MCF 10A (cell line): ENCODE measurements at regions not wholly inside any gene's neighbourhood (a gene's known extent, or its start where the extent isn't known, plus 50 kb on each side); places are given as distances from the start of the nearest gene placed in this dataset.
A peak's percentile ranks its signal among the peaks of the same experiment; 100 is the strongest.

Experiments
- BruUV-seq: library from RNA; stranded (reverse); fragments of 400-500 nt; replicated peaks from 2 replicates; lab custom pipeline; 2021; lab: Mats Ljungman, UMichigan
- CTCF ChIA-PET: fragments of 300-600 bp; sonication (Branson Sonifier 250); formaldehyde crosslinking; extraction: SDS; loops from one replicate; lab custom pipeline; 2021; ENCODE audit warnings: antibody characterized with exemption, inconsistent platforms; lab: Yijun Ruan, JAX
- POLR2A ChIA-PET: fragments of 300-600, 350-650 bp; sonication (Branson Sonifier 250); formaldehyde crosslinking; extraction: SDS; loops from one replicate; lab custom pipeline; 2020; ENCODE audit warnings: antibody characterized with exemption, inconsistent platforms; lab: Yijun Ruan, JAX
- DNase-seq: peaks from one replicate; pipeline ENCODE4 v3.0.0-alpha.2; 2018; ENCODE audit not compliant: unreplicated experiment
- H3K27ac Mint-ChIP-seq: one replicate; pipeline ENCODE4 v1.8.0; 2022; ENCODE audit warnings: mild to moderate bottlenecking, low read depth, mixed read lengths; ENCODE audit not compliant: unreplicated experiment
- H3K27me3 Mint-ChIP-seq: one replicate; pipeline ENCODE4 v1.8.0; 2022; ENCODE audit warnings: mixed read lengths; ENCODE audit not compliant: insufficient read depth, unreplicated experiment
- H3K36me3 Mint-ChIP-seq: one replicate; pipeline ENCODE4 v1.8.0; 2022; ENCODE audit warnings: mild to moderate bottlenecking, moderate library complexity, mixed read lengths; ENCODE audit not compliant: insufficient read depth, unreplicated experiment
- H3K4me1 Mint-ChIP-seq: one replicate; pipeline ENCODE4 v1.8.0; 2022; ENCODE audit warnings: mixed read lengths; ENCODE audit not compliant: insufficient read depth, unreplicated experiment
- H3K4me3 Mint-ChIP-seq: one replicate; pipeline ENCODE4 v1.8.0; 2022; ENCODE audit warnings: mild to moderate bottlenecking, moderate library complexity, mixed read lengths; ENCODE audit not compliant: unreplicated experiment
- H3K9me3 Mint-ChIP-seq: one replicate; pipeline ENCODE4 v1.8.0; 2022; ENCODE audit warnings: mixed read lengths; ENCODE audit not compliant: unreplicated experiment
- intact Hi-C: fragments of 100-400 bp; cut with micrococcal nuclease; formaldehyde crosslinking; loops from 2 replicates; pipeline ENCODE4 v1.14.1; 2022
- TF ChIP-seq, protein P1 (sequence below): fragments of 200-600 bp; IDR thresholded peaks from one replicate; pipeline ENCODE4 v1.8.0; 2022; ENCODE audit warnings: antibody characterized with exemption, mild to moderate bottlenecking; ENCODE audit not compliant: unreplicated experiment

DNA sequence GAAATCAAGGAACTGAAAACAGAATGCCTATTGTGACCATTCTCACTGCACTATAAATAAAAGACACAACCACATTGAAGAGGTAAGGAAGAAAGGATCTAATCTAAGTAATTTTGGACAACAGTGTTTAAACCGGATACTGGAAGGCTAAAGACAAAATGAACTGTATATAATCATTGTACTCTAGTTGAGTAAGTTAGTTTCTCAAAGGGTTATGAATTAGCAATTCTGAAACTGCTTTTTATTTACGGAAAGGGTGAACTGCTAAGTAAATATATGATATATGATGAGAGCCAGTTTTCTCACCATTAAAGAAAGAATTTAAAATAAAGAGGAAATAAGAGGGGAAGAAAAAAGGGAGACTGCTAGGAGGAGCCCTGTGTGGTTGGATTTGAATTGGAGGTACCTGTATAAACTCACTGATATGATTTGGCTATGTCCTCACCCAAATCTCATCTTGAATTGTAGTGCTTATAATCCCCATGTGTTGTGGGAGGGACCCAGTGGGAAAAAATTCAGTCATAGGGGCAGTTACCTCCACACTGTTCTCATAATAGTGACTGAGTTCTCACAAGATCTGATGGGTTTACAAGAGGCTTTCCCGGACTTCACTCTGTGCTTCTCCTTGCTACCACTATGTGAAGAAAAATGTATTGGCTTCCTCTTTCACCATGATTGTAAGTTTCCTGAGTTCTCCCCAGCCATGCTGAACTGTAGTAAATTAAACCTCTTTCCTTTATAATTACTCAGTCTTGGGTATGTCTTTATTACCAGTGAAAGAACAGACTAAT is 607.7 kb downstream of the PYDC2 start:
- no peaks in the 10 kb centered on the region for H3K27me3 Mint-ChIP-seq
- H3K27ac Mint-ChIP-seq, result no peak overlapping the region
- intact Hi-C loops, result no loop called here
- no peak overlapping the region for H3K4me3 Mint-ChIP-seq
- ChIA-PET CTCF (interaction anchor here (0.7 kb wide), 1 partner anchor 749 kb away, joined by 3 read pairs; no protein-coding TSS in a partner anchor), POLR2A (no interaction called here)
- TF ChIP-seq, protein P1, sequence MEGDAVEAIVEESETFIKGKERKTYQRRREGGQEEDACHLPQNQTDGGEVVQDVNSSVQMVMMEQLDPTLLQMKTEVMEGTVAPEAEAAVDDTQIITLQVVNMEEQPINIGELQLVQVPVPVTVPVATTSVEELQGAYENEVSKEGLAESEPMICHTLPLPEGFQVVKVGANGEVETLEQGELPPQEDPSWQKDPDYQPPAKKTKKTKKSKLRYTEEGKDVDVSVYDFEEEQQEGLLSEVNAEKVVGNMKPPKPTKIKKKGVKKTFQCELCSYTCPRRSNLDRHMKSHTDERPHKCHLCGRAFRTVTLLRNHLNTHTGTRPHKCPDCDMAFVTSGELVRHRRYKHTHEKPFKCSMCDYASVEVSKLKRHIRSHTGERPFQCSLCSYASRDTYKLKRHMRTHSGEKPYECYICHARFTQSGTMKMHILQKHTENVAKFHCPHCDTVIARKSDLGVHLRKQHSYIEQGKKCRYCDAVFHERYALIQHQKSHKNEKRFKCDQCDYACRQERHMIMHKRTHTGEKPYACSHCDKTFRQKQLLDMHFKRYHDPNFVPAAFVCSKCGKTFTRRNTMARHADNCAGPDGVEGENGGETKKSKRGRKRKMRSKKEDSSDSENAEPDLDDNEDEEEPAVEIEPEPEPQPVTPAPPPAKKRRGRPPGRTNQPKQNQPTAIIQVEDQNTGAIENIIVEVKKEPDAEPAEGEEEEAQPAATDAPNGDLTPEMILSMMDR, result no peak
- H3K4me1 Mint-ChIP-seq, result peaks cover 10% of the 10 kb centered on the region
- no peaks in the 10 kb centered on the region for H3K36me3 Mint-ChIP-seq
- DNase-seq, result no peak
- no peaks in the 10 kb centered on the region for H3K9me3 Mint-ChIP-seq
- BruUV-seq, result no TSS peak

DNA sequence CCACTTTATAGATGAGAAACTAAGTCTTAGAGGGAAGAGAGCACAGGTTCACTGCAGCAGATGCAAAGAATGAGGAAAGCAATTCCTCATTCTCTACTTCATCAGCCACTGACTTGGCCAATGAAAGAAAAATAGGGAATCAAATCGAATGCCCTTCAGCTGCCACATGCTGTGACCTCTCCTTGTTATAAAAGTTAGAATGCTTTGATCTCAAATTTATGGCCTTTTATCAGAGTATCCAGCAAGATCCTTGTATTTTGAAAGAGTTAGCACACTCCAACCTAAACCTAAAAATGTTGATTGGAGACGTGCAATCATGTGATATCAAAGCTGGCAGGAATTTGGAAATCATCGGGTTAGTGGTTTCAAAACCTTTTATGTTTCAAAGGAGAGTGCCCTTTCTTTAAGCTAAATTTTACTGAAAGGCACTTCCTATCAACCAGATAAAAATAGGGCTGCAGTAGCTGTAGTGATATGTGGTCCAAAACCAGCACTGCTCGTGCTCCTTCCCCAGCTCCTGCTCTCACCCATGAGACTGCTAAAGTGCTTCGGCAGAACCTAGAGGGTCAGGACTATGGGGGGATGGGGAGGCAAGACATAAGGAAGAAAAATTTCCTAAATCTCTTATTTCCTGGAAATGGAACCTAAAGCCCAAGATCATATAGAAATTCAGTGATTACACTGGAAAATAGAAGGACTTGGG is 617.0 kb downstream of the PYDC2 start:
- H3K4me1 Mint-ChIP-seq, result peaks cover 4% of the 10 kb centered on the region
- DNase-seq, result no peak
- POLR2A ChIA-PET, result interaction anchor here (1.2 kb wide), 1 partner anchor 29 kb away, joined by 3 read pairs; no protein-coding TSS in a partner anchor
- H3K27me3 Mint-ChIP-seq, result no peaks in the 10 kb centered on the region
- CTCF ChIA-PET, result interaction anchor here (0.7 kb wide), 1 partner anchor 13 kb away, joined by 3 read pairs; no protein-coding TSS in a partner anchor
- TF ChIP-seq, protein P1, result no peak
- no TSS peak for BruUV-seq
- no peak overlapping the region for H3K27ac Mint-ChIP-seq
- H3K9me3 Mint-ChIP-seq, result peaks cover 9% of the 10 kb centered on the region
- no peaks in the 10 kb centered on the region for H3K36me3 Mint-ChIP-seq
- H3K4me3 Mint-ChIP-seq, result no peak overlapping the region
- intact Hi-C loops, result no loop called here

GRCh38 chr3:192079098-192079497 is 618.1 kb downstream of the PYDC2 start:
- H3K27me3 Mint-ChIP-seq, result no peaks in the 10 kb centered on the region
- no peaks in the 10 kb centered on the region for H3K36me3 Mint-ChIP-seq
- H3K27ac Mint-ChIP-seq, result no peak overlapping the region
- ChIA-PET CTCF (no interaction called here), POLR2A (interaction anchor here (0.6 kb wide), 1 partner anchor 345 kb away, joined by 3 read pairs; no protein-coding TSS in a partner anchor)
- H3K4me1 Mint-ChIP-seq, result peaks cover 11% of the 10 kb centered on the region
- DNase-seq, result peak; percentile 7
- TF ChIP-seq, protein P1, result no peak
- intact Hi-C loops, result no loop called here
- no TSS peak for BruUV-seq
- peaks cover 9% of the 10 kb centered on the region for H3K9me3 Mint-ChIP-seq
- no peak overlapping the region for H3K4me3 Mint-ChIP-seq

GRCh38 chr3:192080336-192080735 is 619.4 kb downstream of the PYDC2 start:
- Mint-ChIP-seq H3K4me3 (no peak overlapping the region), H3K27ac (no peak overlapping the region), H3K36me3 (no peaks in the 10 kb centered on the region), H3K4me1 (peaks cover 11% of the 10 kb centered on the region), H3K9me3 (peaks cover 6% of the 10 kb centered on the region), H3K27me3 (no peaks in the 10 kb centered on the region)
- TF ChIP-seq, protein P1, result no peak
- CTCF ChIA-PET, result interaction anchor here (0.6 kb wide), 1 partner anchor 664 kb away, joined by 4 read pairs; no protein-coding TSS in a partner anchor
- intact Hi-C loops, result no loop called here
- POLR2A ChIA-PET, result interaction anchor here (0.7 kb wide), 1 partner anchor 186 kb away, joined by 3 read pairs; no protein-coding TSS in a partner anchor
- no TSS peak for BruUV-seq
- DNase-seq, result no peak
